ENCODE measurements at regions not wholly inside any gene's neighbourhood (a gene's known extent, or its start where the extent isn't known, plus 50 kb on each side); places are given as distances from the start of the nearest gene placed in this dataset.
A peak's percentile ranks its signal among the peaks of the same experiment; 100 is the strongest.
"Not testable (repeated sequence)": the region's sequence is repeated elsewhere in the genome, so short reads cannot be mapped to it uniquely, and the experiment has no call there.

- no peak for DNase-seq
Observed at GRCh38 chr17:68778726-68779125, 176.5 kb downstream of the ABCA8 start.

- peak; percentile 63 for DNase-seq
Observed at GRCh38 chr17:68777856-68778694, 176.9 kb upstream of the FAM20A start.

DNA sequence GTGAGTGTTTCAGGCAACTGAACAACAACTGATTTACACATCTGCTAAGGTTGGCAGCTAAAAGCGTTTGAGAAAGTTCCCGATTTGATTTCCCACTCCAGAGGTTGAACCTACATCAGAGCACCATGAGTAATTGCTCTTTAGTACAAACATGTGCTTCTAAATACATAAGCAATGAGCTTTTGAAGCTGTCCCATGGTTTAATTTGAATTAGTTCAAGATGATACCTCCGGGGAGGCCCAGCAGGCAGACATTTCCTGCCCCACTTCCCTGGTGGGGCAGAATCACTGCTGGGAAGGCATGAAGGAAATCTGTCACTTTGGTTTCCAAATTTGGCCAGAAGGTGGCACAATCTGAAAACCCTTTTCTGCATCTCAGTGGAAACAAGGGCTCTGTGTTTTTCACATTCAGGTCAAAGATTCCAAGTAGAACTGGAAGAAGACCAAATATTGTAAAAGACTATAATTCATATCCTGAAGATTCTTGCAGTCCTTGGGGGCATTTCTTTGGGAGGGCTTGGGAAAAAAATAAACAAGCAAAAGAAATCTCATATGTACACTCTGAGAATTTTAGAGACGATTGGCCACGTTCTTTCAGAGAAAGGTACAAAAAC is 176.2 kb upstream of the FAM20A start:
- no peak for DNase-seq

GRCh38 chr17:68776451-68776850 is 175.3 kb upstream of the FAM20A start:
- DNase-seq: no peak

- no peak for DNase-seq
Observed at GRCh38 chr17:68775969-68776368, 174.8 kb upstream of the FAM20A start.

GRCh38 chr17:68775318-68775717 is 174.2 kb upstream of the FAM20A start:
- DNase-seq: no peak

- DNase-seq: peak in 1 of 2 experiments; percentile 18
Observed at GRCh38 chr17:68771867-68772515, 170.8 kb upstream of the FAM20A start.

- no peak for DNase-seq
Observed at GRCh38 chr17:68768804-68769203, 167.6 kb upstream of the FAM20A start.

DNA sequence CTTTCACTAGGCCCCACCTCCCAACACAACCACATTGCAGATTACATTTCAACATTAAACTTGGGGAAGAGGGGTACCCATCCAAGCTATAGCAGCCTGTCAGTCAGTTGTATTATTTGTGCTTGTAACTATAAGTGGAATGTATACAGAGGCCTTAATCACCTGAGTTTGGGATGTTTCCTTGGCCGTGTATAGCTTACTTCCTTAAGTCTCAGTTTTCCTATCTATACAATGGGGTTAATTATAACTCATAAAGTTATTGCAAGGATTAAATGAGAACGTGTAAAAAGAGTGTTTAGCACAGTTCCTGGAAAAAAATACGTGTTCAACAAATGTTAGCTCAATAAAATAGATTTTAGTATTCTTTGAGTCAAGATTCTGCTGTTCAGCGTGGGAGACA is 165.5 kb upstream of the FAM20A start:
- no peak for DNase-seq

- no peak for DNase-seq
Observed at GRCh38 chr17:68763562-68763961, 162.4 kb upstream of the FAM20A start.

GRCh38 chr17:68762911-68763310 is 161.7 kb upstream of the FAM20A start:
- no peak for DNase-seq

DNA sequence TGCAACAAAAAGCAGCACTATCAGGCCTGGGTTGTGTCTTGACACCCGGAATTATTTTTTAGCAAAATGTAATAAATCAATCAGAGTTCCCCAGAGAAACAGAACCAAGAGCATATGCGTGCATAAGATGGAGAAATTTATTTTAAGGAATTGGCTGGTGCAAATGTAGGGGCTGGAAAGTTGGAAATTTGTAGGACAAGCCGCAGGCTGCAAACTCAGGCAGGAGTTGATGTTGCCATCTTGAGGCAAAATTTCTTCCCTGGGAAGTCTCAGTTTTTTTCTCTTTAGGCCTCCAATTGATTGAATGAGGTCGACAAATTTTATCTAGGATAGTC is 158.9 kb upstream of the FAM20A start:
- no peak for DNase-seq

DNA sequence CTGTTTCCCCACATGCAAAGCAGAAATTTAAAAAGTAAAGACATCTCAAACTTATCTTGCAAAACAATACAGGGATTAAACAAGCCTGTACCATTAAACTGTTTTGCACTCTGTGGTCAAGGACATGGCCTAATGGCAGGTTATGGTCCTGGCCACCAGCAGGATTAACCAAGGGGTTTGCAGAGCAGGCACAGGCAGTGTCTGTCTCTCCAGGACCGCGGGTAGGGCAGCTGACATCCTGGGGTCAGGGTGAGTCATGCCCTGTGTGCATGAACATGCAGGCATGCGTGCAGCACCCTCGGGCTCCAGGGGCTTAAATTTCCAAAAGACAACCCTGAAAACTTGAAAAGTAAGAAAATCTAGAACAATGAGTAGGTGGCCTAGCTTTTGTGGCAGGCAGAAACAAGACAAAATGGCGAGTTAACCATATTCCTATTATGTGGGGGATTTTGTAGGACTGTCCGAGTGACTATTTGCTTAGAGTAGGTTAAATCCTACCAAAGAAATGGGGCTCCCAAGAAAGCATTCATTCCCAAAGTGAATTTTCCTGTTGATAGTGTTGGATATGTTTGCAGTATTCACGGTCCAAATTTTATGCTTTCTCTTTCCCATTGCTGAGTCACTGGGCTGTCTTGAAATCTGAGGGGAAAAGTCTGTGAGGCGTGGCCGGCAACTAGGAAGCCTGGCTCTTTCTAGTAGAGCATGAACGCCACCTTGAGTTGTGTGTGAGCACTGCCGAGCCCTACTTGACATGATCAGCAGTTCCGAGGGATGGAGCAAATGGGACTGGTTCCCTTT is 158.4 kb upstream of the FAM20A start:
- DNase-seq: peak; percentile 42 to 49

DNA sequence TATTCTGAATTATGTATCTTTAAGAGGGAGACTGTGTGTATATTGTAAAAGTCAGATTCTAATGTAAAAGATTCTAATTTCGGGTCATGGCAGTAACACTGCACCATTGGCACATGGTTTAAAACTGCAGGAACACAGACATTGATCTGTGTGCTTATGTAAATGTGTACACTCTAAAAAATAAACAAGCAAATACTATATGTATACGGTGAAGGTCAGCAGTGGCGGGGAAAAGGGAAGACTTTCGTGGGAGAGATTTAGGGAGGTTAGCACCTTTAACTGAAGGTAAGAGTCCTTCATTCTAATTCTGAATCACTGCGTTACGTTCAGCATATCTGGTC is 157.8 kb upstream of the FAM20A start:
- no peak for DNase-seq

- not testable (repeated sequence) for DNase-seq
Observed at GRCh38 chr17:68757866-68758757, 156.9 kb upstream of the FAM20A start.

GRCh38 chr17:68753985-68754769 is 153.0 kb upstream of the FAM20A start:
- no peak for DNase-seq

GRCh38 chr17:68750208-68750562 is 149.0 kb upstream of the FAM20A start:
- DNase-seq: no peak

- DNase-seq: no peak
Observed at GRCh38 chr17:68749349-68750207, 148.4 kb upstream of the FAM20A start.

- DNase-seq: no peak
Observed at GRCh38 chr17:68748381-68748780, 147.2 kb upstream of the FAM20A start.

All from NCI-H187 (cell line).